ENCODE measurements at regions not wholly inside any gene's neighbourhood (a gene's known extent, or its start where the extent isn't known, plus 50 kb on each side); places are given as distances from the start of the nearest gene placed in this dataset.

DNA sequence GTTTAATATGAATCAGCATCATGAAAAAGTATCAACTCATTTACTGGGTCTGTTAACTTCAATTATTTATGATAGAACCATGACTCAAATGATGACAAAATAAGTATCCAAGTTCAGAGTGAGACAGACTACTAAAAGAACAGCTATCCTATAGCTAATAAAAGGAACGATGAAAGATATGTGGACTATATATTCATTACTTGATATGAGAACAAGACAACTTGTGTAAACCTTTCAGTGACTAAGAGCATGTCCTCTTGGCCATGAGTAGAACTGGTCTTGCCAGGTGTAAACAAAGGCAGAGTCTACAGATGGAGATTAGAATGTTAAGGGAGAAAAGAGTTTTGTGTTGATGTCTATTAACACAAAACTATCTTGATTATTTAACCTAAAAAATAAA is 360.4 kb upstream of the ZC3H15 start:
- TF ChIP-seq, protein P1, sequence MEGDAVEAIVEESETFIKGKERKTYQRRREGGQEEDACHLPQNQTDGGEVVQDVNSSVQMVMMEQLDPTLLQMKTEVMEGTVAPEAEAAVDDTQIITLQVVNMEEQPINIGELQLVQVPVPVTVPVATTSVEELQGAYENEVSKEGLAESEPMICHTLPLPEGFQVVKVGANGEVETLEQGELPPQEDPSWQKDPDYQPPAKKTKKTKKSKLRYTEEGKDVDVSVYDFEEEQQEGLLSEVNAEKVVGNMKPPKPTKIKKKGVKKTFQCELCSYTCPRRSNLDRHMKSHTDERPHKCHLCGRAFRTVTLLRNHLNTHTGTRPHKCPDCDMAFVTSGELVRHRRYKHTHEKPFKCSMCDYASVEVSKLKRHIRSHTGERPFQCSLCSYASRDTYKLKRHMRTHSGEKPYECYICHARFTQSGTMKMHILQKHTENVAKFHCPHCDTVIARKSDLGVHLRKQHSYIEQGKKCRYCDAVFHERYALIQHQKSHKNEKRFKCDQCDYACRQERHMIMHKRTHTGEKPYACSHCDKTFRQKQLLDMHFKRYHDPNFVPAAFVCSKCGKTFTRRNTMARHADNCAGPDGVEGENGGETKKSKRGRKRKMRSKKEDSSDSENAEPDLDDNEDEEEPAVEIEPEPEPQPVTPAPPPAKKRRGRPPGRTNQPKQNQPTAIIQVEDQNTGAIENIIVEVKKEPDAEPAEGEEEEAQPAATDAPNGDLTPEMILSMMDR (conservative IDR thresholded peaks at IDR 0.05; ENCODE audit: low read length): no peak
- no peak for TF ChIP-seq EZH2phosphoT487 (IDR thresholded peaks at IDR 0.05; ENCODE audit: borderline replicate concordance)

Data from Loucy (cell line).